GM23338 (cell line): ENCODE measurements at regions not wholly inside any gene's neighbourhood (a gene's known extent, or its start where the extent isn't known, plus 50 kb on each side); places are given as distances from the start of the nearest gene placed in this dataset.

Experiments used
- ATAC-seq: fragments of 200-7000 bp; cut with Tn5 transposase; 3 replicates; pipeline ENCODE4 v1.9.1; 2020
- DNase-seq: peaks from one replicate; pipeline ENCODE4 v3.0.0-alpha.2; 2015; ENCODE audit warnings: low spot score
- H2AFZ ChIP-seq: fragments of 200-600 bp; sonication (generic); 2 replicates; pipeline ENCODE4 v1.8.0; 2016; ENCODE audit warnings: antibody characterized with exemption, mild to moderate bottlenecking, moderate library complexity
- H3F3A ChIP-seq: fragments of 200-600 bp; sonication (generic); replicated peaks from 2 replicates; pipeline ENCODE4 v1.8.0; 2017; ENCODE audit warnings: antibody characterized with exemption, mixed run types, low read depth
- H3K27ac ChIP-seq: fragments of 200-600 bp; sonication (generic); 2 replicates; pipeline ENCODE4 v1.6.1; 2016; ENCODE audit warnings: low read depth
- H3K27me3 ChIP-seq: fragments of 200-600 bp; sonication (generic); 2 replicates; pipeline ENCODE4 v1.8.0; 2016; ENCODE audit warnings: mild to moderate bottlenecking, mixed run types, moderate library complexity; ENCODE audit not compliant: insufficient read depth
- H3K36me3 ChIP-seq: fragments of 200-600 bp; sonication (generic); 2 replicates; pipeline ENCODE4 v1.8.0; 2016; ENCODE audit warnings: mild to moderate bottlenecking; ENCODE audit not compliant: insufficient read depth
- H3K4me1 ChIP-seq: fragments of 200-600 bp; sonication (generic); 2 replicates; pipeline ENCODE4 v1.8.0; 2016; ENCODE audit warnings: mild to moderate bottlenecking, moderate library complexity; ENCODE audit not compliant: insufficient read depth
- H3K4me2 ChIP-seq: fragments of 200-600 bp; sonication (generic); 2 replicates; pipeline ENCODE4 v1.7.1; 2017; ENCODE audit warnings: mixed run types
- H3K4me3 ChIP-seq: fragments of 200-600 bp; sonication (generic); 2 replicates; pipeline ENCODE4 v1.6.1; 2016; ENCODE audit warnings: mixed run types
- H3K79me2 ChIP-seq: fragments of 200-600 bp; sonication (generic); replicated peaks from 2 replicates; pipeline ENCODE4 v1.8.0; 2017; ENCODE audit warnings: mild to moderate bottlenecking; ENCODE audit not compliant: insufficient read depth
- H3K9me2 ChIP-seq: fragments of 200-600 bp; sonication (generic); 2 replicates; pipeline ENCODE4 v1.8.0; 2017; ENCODE audit not compliant: insufficient read depth
- H4K20me1 ChIP-seq: fragments of 200-600 bp; sonication (generic); replicated peaks from 2 replicates; pipeline ENCODE4 v1.8.0; 2017; ENCODE audit warnings: mild to moderate bottlenecking; ENCODE audit not compliant: insufficient read depth
- H3K27ac Mint-ChIP-seq: 2 replicates; pipeline ENCODE4 v1.8.0; 2020; ENCODE audit warnings: inconsistent platforms, mild to moderate bottlenecking, moderate library complexity, mixed read lengths
- H3K27me3 Mint-ChIP-seq: 3 replicates; pipeline ENCODE4 v1.8.0; 2022; ENCODE audit warnings: low read depth, mild to moderate bottlenecking, moderate library complexity, mixed read lengths, inconsistent platforms; ENCODE audit not compliant: insufficient read depth, poor library complexity
- H3K36me3 Mint-ChIP-seq: 3 replicates; pipeline ENCODE4 v1.8.0; 2021; ENCODE audit warnings: low read depth, mild to moderate bottlenecking, inconsistent platforms, moderate library complexity, mixed read lengths
- H3K4me1 Mint-ChIP-seq: 3 replicates; pipeline ENCODE4 v1.8.0; 2020; ENCODE audit warnings: mild to moderate bottlenecking, inconsistent platforms, mixed read lengths
- H3K4me3 Mint-ChIP-seq: 3 replicates; pipeline ENCODE4 v1.8.0; 2021; ENCODE audit warnings: moderate library complexity, mild to moderate bottlenecking, inconsistent platforms, mixed read lengths
- H3K9me3 Mint-ChIP-seq: 3 replicates; pipeline ENCODE4 v1.8.0; 2020; ENCODE audit warnings: moderate library complexity, mild to moderate bottlenecking, inconsistent platforms, mixed read lengths
- CREB1 ChIP-seq: fragments of 250-450 bp; sonication (Bioruptor Pico); IDR thresholded peaks from 2 replicates; pipeline ENCODE4 v1.5.0; 2020; ENCODE audit warnings: low read depth, mild to moderate bottlenecking, moderate library complexity
- ETS1 ChIP-seq: IDR thresholded peaks from 2 replicates; pipeline ENCODE4 v1.6.1; 2016; ENCODE audit warnings: antibody characterized with exemption
- EZH2 ChIP-seq: fragments of 200-600 bp; sonication (generic); IDR thresholded peaks from one replicate; pipeline ENCODE4 v1.8.0; 2017; ENCODE audit warnings: antibody characterized with exemption, mild to moderate bottlenecking, low read depth; ENCODE audit not compliant: unreplicated experiment
- EZH2phosphoT487 ChIP-seq: fragments of 200-600 bp; sonication (generic); IDR thresholded peaks from one replicate; pipeline ENCODE4 v1.8.1; 2018; ENCODE audit warnings: antibody characterized with exemption; ENCODE audit not compliant: unreplicated experiment
- JUNB ChIP-seq: IDR thresholded peaks from one replicate; pipeline ENCODE4 v1.6.1; 2016; ENCODE audit warnings: antibody characterized with exemption; ENCODE audit not compliant: unreplicated experiment
- NANOG ChIP-seq: IDR thresholded peaks from 2 replicates; pipeline ENCODE4 v1.6.1; 2016; ENCODE audit warnings: antibody characterized with exemption, borderline replicate concordance
- POLR2AphosphoS5 ChIP-seq: IDR thresholded peaks from 2 replicates; pipeline ENCODE4 v1.6.1; 2016; ENCODE audit warnings: antibody characterized with exemption, low read depth
- STAT1 ChIP-seq: IDR thresholded peaks from one replicate; pipeline ENCODE4 v1.6.1; 2016; ENCODE audit warnings: antibody characterized with exemption; ENCODE audit not compliant: unreplicated experiment
- ZNF114 ChIP-seq: fragments of 250-450 bp; sonication (Bioruptor Pico); IDR thresholded peaks from 2 replicates; pipeline ENCODE4 v1.5.0; 2020; ENCODE audit warnings: mild to moderate bottlenecking, moderate library complexity
- ZNF331 ChIP-seq: fragments of 250-450 bp; sonication (Bioruptor Pico); IDR thresholded peaks from 2 replicates; pipeline ENCODE4 v1.5.0; 2020; ENCODE audit warnings: low read depth, mild to moderate bottlenecking, moderate library complexity
- ZNF462 ChIP-seq: fragments of 250-450 bp; sonication (Bioruptor Pico); IDR thresholded peaks from 2 replicates; pipeline ENCODE4 v1.5.0; 2020; ENCODE audit warnings: mild to moderate bottlenecking, moderate library complexity
- TF ChIP-seq, protein P1 (sequence below), 2 experiments: fragments of 200-600 bp in 1 of 2; sonication (generic) in 1 of 2; conservative IDR thresholded peaks; 2 replicates each; pipeline versions ENCODE4 v1.5.1 to v1.6.1; 2016 to 2017; ENCODE audit warnings: antibody characterized with exemption in 2 of 2, low read depth in 2 of 2, mild to moderate bottlenecking in 2 of 2, moderate library complexity in 1 of 2
- TF ChIP-seq, protein P2 (sequence below): IDR thresholded peaks from one replicate; pipeline ENCODE4 v1.6.1; 2018; ENCODE audit warnings: antibody characterized with exemption; ENCODE audit not compliant: unreplicated experiment

- Mint-ChIP-seq H3K27me3 (no peaks in the 10 kb centered on the region), H3K27ac (no peak overlapping the region), H3K36me3 (peaks cover 3% of the 10 kb centered on the region; the same call in 1 of the 3 replicates), H3K4me3 (no peak overlapping the region), H3K9me3 (no peaks in the 10 kb centered on the region; the same call in 2 of the 3 replicates), H3K4me1 (peaks cover 6% of the 10 kb centered on the region)
- no peaks in the 10 kb centered on the region for H3F3A ChIP-seq
- H3K4me2 ChIP-seq, result no peak overlapping the region
- no peak overlapping the region for H2AFZ ChIP-seq
- H3K9me2 ChIP-seq, result no peaks in the 10 kb centered on the region
- H3K36me3 ChIP-seq, result no peaks in the 10 kb centered on the region
- no peak overlapping the region for H3K27ac ChIP-seq
- no peak overlapping the region for H3K4me3 ChIP-seq
- H3K79me2 ChIP-seq, result no peaks in the 10 kb centered on the region
- peaks cover 8% of the 10 kb centered on the region; the same call in 1 of the 2 replicates for H3K4me1 ChIP-seq
- ATAC-seq (no peak), DNase-seq (no peak)
- H3K27me3 ChIP-seq, result no peaks in the 10 kb centered on the region
- TF ChIP-seq EZH2phosphoT487 (no peak), CREB1 (no peak), ZNF331 (CRISPR knock-in tag) (no peak), ZNF114 (no peak), ETS1 (no peak), ZNF462 (CRISPR knock-in tag) (no peak), POLR2AphosphoS5 (no peak), EZH2 (no peak), STAT1 (no peak), JUNB (no peak), NANOG (no peak)
- TF ChIP-seq, protein P1, sequence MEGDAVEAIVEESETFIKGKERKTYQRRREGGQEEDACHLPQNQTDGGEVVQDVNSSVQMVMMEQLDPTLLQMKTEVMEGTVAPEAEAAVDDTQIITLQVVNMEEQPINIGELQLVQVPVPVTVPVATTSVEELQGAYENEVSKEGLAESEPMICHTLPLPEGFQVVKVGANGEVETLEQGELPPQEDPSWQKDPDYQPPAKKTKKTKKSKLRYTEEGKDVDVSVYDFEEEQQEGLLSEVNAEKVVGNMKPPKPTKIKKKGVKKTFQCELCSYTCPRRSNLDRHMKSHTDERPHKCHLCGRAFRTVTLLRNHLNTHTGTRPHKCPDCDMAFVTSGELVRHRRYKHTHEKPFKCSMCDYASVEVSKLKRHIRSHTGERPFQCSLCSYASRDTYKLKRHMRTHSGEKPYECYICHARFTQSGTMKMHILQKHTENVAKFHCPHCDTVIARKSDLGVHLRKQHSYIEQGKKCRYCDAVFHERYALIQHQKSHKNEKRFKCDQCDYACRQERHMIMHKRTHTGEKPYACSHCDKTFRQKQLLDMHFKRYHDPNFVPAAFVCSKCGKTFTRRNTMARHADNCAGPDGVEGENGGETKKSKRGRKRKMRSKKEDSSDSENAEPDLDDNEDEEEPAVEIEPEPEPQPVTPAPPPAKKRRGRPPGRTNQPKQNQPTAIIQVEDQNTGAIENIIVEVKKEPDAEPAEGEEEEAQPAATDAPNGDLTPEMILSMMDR (conservative IDR thresholded peaks at IDR 0.05; ENCODE audit: low read depth in 2 of 2), result no peak
- TF ChIP-seq, protein P2, sequence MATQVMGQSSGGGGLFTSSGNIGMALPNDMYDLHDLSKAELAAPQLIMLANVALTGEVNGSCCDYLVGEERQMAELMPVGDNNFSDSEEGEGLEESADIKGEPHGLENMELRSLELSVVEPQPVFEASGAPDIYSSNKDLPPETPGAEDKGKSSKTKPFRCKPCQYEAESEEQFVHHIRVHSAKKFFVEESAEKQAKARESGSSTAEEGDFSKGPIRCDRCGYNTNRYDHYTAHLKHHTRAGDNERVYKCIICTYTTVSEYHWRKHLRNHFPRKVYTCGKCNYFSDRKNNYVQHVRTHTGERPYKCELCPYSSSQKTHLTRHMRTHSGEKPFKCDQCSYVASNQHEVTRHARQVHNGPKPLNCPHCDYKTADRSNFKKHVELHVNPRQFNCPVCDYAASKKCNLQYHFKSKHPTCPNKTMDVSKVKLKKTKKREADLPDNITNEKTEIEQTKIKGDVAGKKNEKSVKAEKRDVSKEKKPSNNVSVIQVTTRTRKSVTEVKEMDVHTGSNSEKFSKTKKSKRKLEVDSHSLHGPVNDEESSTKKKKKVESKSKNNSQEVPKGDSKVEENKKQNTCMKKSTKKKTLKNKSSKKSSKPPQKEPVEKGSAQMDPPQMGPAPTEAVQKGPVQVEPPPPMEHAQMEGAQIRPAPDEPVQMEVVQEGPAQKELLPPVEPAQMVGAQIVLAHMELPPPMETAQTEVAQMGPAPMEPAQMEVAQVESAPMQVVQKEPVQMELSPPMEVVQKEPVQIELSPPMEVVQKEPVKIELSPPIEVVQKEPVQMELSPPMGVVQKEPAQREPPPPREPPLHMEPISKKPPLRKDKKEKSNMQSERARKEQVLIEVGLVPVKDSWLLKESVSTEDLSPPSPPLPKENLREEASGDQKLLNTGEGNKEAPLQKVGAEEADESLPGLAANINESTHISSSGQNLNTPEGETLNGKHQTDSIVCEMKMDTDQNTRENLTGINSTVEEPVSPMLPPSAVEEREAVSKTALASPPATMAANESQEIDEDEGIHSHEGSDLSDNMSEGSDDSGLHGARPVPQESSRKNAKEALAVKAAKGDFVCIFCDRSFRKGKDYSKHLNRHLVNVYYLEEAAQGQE, result no peak
- no peaks in the 10 kb centered on the region for H4K20me1 ChIP-seq
These were observed 128.6 kb downstream of the DCLK3 start for GRCh38 chr3:36635731-36636130.
